GM12865 (cell line): ENCODE measurements at regions not wholly inside any gene's neighbourhood (a gene's known extent, or its start where the extent isn't known, plus 50 kb on each side); places are given as distances from the start of the nearest gene placed in this dataset.

Experiments
- DNase-seq: peaks from one replicate; pipeline ENCODE4 v3.0.0; 2010; ENCODE audit warnings: low read depth
- H3K4me3 ChIP-seq: 2 replicates; pipeline ENCODE4 v1.5.1; 2011; ENCODE audit warnings: mild to moderate bottlenecking, low read depth, low read length, control low read depth
- CTCF ChIP-seq: IDR thresholded peaks from 2 replicates; pipeline ENCODE4 v1.5.1; 2011; ENCODE audit warnings: low read length, control low read depth, low read depth, inconsistent platforms; ENCODE audit not compliant: insufficient read depth; ENCODE audit errors: missing control alignments

DNA sequence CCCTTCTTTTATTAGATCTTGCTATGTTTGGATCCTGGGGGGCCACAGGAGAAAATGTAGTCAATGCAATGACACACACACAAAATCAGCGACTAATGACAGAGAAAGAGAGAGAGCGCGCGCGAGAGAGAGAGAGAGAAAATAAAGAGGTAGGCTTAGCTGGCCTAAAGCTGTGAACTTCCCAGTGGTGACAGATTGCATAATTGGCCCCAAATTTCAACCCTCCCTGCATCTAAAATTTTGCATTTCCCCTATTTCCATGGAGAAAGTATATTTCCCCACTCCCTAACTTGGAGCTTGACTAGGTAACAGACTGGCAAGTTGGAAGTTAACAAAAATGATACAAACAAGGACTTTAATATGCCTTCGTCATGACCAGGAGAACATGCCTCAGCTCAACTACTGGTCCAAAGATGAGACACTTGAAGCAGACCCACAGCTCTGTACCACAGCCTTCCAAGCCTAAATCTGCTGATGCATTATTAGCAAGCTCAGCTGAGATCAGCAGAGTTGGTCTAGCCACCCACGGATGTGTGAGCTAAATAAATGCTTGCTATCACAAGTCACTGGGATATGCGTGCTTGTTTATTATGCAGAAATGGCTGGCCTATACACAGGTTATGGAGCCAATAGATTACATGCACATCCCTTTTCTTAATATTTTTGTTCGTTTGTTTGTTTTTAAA lies 118.1 kb upstream of the PRDM1 start:
- TF ChIP-seq CTCF = no peak
- H3K4me3 ChIP-seq = no peak overlapping the region
- DNase-seq = no peak

- H3K4me3 ChIP-seq = no peak overlapping the region
- no peak for TF ChIP-seq CTCF
- no peak for DNase-seq
Observed at GRCh38 chr6:105966481-105966880, 119.7 kb upstream of the PRDM1 start.

- no peak overlapping the region for H3K4me3 ChIP-seq
- no peak for TF ChIP-seq CTCF
- no peak for DNase-seq
Observed at GRCh38 chr6:105964979-105965760, 121.0 kb upstream of the PRDM1 start.

GRCh38 chr6:105954148-105954547 lies 132.0 kb upstream of the PRDM1 start:
- no peak overlapping the region for H3K4me3 ChIP-seq
- no peak for DNase-seq
- TF ChIP-seq CTCF = no peak

DNA sequence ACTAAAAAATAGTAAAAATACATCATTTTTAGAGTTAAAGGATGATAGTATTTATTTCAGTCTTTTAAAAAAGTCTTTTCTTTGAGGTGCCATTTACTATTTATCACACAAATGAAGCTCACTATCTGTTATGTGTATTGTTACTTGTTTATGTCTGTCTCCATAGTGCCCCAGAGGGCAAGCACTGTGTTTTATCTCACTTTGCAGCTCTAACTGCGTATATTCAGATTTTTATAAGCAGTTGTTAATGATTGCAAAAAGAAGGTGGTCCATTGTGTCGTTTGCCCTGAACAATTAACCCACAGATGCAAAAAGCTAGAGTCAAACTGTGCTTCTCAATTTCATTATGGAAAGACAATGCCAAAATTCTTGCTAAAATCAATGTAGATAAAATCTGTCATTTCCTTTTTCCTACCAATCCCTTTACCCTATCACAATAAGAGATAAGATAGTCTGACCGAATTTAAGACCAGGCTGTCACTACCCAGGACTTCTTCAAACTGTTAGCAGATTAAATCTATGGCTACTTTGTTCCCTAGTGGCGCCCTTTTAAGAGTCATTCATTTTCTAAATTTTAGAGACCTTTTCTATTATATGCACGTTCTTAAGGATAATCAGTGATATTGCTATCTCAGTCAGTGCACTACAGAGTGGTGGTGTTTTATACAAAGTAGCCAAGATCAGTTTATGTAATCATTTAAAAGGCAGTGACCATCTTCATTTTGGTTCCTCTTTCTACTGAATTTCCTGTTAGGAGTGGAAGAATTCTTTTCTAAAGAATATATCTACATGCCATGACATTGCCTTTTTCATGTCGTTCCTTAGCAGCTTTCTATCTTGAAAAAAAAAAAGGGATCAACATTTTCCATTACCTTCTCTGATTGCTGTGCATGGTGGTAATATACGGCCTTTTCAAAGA lies 133.1 kb upstream of the PRDM1 start:
- no peak for TF ChIP-seq CTCF
- DNase-seq = no peak
- H3K4me3 ChIP-seq = no peak overlapping the region

GRCh38 chr6:105952326-105952725 lies 133.8 kb upstream of the PRDM1 start:
- no peak for TF ChIP-seq CTCF
- H3K4me3 ChIP-seq = no peak overlapping the region
- DNase-seq = no peak
